Left lung (tissue), 4 donors: ENCODE measurements at regions not wholly inside any gene's neighbourhood (a gene's known extent, or its start where the extent isn't known, plus 50 kb on each side); places are given as distances from the start of the nearest gene placed in this dataset.

ENCODE experiments used
- ATAC-seq: fragments of 200-7000 bp; cut with Tn5 transposase; one replicate; pipeline ENCODE4 v1.9.1; 2020; ENCODE audit warnings: moderate library complexity
- DNase-seq, 4 donors: peaks; one replicate each; pipeline ENCODE4 v3.0.0-alpha.2; 2013 to 2020
- H3K27ac ChIP-seq, 2 donors: fragments of 200-600 bp; sonication (generic) in 1 of 2; one replicate each; pipeline versions ENCODE4 v1.5.0 to v1.8.0; 2020 to 2021
- H3K27me3 ChIP-seq, 2 donors: fragments of 200-600 bp; sonication (generic) in 1 of 2; one replicate each; pipeline versions ENCODE4 v1.5.0 to v1.8.0; 2020 to 2021
- H3K36me3 ChIP-seq, 2 donors: fragments of 200-600 bp; sonication (generic) in 1 of 2; one replicate each; pipeline versions ENCODE4 v1.5.0 to v1.8.0; 2020 to 2021
- H3K4me1 ChIP-seq, 2 donors: fragments of 200-600 bp; one replicate each; pipeline ENCODE4 v1.8.0; 2021
- H3K4me3 ChIP-seq, 2 donors: fragments of 200-600 bp; sonication (generic) in 1 of 2; one replicate each; pipeline versions ENCODE4 v1.5.0 to v1.8.0; 2020 to 2021; ENCODE audit warnings: mild to moderate bottlenecking in 1 of 2
- H3K9me3 ChIP-seq, 2 donors: fragments of 200-600 bp; sonication (generic) in 1 of 2; one replicate each; pipeline versions ENCODE4 v1.5.0 to v1.8.0; 2020 to 2021
- intact Hi-C, 2 donors: fragments of 100-400 bp; cut with DNase I; formaldehyde crosslinking; loops; one replicate each; pipeline versions ENCODE4 v1.11.2 to v1.14.2; 2022
- TF ChIP-seq, protein P1 (sequence below), 2 donors: fragments of 200-600 bp; sonication (generic) in 1 of 2; IDR thresholded peaks; one replicate each; pipeline versions ENCODE4 v1.5.0 to v1.8.0; 2021; ENCODE audit warnings: antibody characterized with exemption in 2 of 2
- donor health status: DM: no; HTN: yes; CAD: no.
- donor health status: DM: no; HTN: no; CAD: no.

DNA sequence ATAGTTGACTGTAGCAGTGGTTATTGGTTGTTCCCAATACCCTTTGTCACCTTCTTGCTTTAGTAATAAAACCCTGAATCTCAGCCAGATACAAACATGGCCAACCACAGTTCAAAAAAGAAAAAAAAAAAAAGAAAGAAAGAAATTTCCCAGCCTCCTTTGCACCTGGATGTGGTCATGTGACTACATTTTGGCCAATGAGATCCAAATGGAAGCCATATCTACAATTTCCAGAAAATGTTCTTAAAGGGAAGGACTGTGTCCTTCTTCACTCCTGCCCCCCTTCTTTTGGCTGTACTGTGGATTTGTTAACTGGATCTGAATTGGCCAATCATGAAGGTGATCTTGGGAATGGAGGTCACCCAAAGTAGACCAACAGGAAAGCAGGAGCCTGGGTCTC, 141.9 kb downstream of the SOX9 start:
- no peak overlapping the region for H3K4me3 ChIP-seq
- H3K4me1 ChIP-seq: no peaks in the 10 kb centered on the region
- H3K27ac ChIP-seq: no peak overlapping the region
- H3K36me3 ChIP-seq: no peaks in the 10 kb centered on the region
- no peak for DNase-seq
- H3K27me3 ChIP-seq: peaks cover 0 to 9% of the 10 kb centered on the region in 2 donors
- intact Hi-C loops: no loop called here
- TF ChIP-seq, protein P1, sequence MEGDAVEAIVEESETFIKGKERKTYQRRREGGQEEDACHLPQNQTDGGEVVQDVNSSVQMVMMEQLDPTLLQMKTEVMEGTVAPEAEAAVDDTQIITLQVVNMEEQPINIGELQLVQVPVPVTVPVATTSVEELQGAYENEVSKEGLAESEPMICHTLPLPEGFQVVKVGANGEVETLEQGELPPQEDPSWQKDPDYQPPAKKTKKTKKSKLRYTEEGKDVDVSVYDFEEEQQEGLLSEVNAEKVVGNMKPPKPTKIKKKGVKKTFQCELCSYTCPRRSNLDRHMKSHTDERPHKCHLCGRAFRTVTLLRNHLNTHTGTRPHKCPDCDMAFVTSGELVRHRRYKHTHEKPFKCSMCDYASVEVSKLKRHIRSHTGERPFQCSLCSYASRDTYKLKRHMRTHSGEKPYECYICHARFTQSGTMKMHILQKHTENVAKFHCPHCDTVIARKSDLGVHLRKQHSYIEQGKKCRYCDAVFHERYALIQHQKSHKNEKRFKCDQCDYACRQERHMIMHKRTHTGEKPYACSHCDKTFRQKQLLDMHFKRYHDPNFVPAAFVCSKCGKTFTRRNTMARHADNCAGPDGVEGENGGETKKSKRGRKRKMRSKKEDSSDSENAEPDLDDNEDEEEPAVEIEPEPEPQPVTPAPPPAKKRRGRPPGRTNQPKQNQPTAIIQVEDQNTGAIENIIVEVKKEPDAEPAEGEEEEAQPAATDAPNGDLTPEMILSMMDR (IDR thresholded peaks at IDR 0.05): no peak
- no peak for ATAC-seq
- peaks cover 0 to 4% of the 10 kb centered on the region in 2 donors for H3K9me3 ChIP-seq

DNA sequence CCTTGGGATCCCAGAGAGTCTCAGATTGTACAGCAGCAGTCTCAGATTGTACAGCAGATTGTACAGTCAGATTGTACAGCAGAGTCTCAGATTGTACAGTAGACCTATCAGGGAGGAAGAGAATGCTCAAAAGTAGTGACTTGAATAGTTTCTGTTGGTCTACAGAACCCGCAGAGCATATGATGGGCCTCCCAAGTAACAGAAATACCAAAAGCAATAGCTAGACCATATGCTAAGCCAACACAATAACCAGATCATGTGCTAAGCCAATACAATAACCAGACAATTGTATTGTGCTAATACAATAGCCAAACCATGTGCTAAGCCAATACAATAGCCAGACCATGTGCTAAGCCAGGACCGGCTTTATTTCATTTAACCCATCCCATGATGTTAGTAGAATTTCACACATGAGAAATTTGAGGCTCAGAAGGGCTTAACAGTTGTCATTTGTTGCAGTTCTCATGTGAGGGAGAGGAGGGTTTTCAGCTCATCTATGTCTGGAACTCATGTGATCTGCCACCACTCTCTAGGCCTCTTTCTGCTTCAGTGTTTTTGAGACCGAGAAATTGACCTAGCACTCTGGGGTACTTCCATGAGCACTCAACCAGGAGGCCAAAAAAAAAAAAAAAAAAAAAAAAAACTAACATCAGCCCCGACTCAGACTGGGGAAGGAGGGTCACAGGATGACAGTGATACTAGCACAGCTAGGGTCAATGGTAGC, 144.0 kb downstream of the SOX9 start:
- Histone ChIP-seq H3K27ac (no peak overlapping the region), H3K4me1 (no peaks in the 10 kb centered on the region), H3K4me3 (no peak overlapping the region), H3K9me3 (peaks cover 0 to 4% of the 10 kb centered on the region in 2 donors), H3K36me3 (no peaks in the 10 kb centered on the region), H3K27me3 (peaks cover 0 to 14% of the 10 kb centered on the region in 2 donors)
- no peak for DNase-seq
- no peak for ATAC-seq
- TF ChIP-seq, protein P1 (IDR thresholded peaks at IDR 0.05): no peak
- intact Hi-C loops: no loop called here

DNA sequence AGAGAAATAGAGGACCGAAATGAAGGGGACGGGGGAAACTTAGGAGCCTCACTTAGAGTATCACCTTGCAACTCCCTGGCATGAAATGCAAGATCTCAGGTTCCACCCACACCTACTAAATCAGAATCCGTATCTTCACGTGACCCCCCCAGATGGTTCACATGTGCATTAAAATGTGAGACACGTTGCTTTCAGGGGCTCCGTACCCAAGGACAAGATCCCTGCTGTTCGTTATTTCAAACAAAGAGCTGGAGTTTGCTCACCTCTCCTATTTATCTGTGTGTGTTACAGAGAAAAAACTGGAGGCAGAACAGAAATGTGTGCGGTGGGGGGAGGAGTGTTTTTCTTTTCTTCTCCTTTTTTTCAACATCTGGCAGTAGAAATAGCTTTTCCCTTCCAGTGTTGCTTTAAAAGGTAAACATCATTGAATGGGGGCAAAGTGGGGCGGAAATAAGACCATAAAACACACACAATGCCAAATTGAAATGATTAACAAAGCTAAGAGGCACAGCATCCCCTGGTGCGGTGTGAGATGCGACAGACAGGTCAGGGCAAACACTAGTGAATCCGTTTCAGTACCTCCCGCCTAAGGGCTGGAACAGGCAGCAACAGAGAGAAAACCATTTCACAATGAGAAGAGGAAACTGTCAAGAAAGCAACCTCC, 145.4 kb downstream of the SOX9 start:
- DNase-seq: no peak
- H3K27ac ChIP-seq: no peak overlapping the region
- H3K36me3 ChIP-seq: no peaks in the 10 kb centered on the region
- H3K4me1 ChIP-seq: no peaks in the 10 kb centered on the region
- no peak overlapping the region for H3K4me3 ChIP-seq
- TF ChIP-seq, protein P1 (IDR thresholded peaks at IDR 0.05): no peak
- H3K27me3 ChIP-seq: peaks cover 0 to 14% of the 10 kb centered on the region in 2 donors
- no peak for ATAC-seq
- intact Hi-C loops: no loop called here
- peaks cover 0 to 4% of the 10 kb centered on the region in 2 donors for H3K9me3 ChIP-seq

DNA sequence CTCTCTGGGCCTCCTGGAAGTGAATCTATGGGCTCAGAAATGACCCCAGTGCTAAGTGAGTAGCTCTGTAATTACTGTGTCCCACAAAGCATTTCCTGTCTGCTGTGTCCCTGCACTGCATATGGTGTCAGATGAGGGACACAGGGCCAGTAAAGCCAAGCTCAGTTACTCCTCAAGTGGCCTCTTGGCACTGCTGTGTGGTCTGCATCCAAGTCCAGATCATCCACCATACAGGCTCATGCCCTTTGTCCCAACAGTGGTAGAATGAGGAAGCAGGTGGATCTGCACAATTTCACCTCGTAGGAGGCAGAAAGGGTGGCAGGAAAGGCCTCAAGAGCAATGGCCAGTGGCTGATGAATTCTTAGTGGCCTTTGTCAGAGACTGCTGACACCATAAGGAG, 146.8 kb downstream of the SOX9 start:
- intact Hi-C loops: no loop called here
- no peaks in the 10 kb centered on the region for H3K9me3 ChIP-seq
- H3K4me1 ChIP-seq: no peaks in the 10 kb centered on the region
- ATAC-seq: no peak
- no peaks in the 10 kb centered on the region for H3K36me3 ChIP-seq
- peaks cover 0 to 14% of the 10 kb centered on the region in 2 donors for H3K27me3 ChIP-seq
- TF ChIP-seq, protein P1 (IDR thresholded peaks at IDR 0.05): no peak
- no peak overlapping the region for H3K27ac ChIP-seq
- H3K4me3 ChIP-seq: no peak overlapping the region
- DNase-seq: no peak

DNA sequence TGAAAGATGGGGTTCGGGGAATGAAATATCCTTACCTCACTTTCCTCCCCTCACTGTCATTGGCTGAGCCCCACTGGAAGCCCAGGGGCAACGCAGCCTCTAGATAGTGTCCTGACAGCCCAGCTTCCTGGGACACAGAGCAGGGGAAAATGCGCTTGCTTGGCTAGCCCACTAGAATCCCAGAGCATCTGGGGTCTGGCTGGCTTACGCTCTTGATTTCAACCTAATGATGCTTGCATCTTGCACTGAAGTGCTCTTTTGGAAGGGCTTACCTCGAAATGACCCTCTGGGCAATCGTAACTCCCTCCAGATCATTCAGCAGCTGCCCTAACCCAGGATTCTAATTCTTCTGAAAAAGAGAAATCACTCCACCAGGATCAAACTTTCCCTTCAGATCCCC, 147.6 kb downstream of the SOX9 start:
- Histone ChIP-seq H3K4me3 (no peak overlapping the region), H3K27ac (no peak overlapping the region), H3K27me3 (peaks cover 0 to 14% of the 10 kb centered on the region in 2 donors), H3K36me3 (no peaks in the 10 kb centered on the region), H3K4me1 (no peaks in the 10 kb centered on the region), H3K9me3 (no peaks in the 10 kb centered on the region)
- intact Hi-C loops: no loop called here
- TF ChIP-seq, protein P1 (IDR thresholded peaks at IDR 0.05): no peak
- ATAC-seq (no peak), DNase-seq (no peak)
